RKO (cell line): ENCODE measurements at regions not wholly inside any gene's neighbourhood (a gene's known extent, or its start where the extent isn't known, plus 50 kb on each side); places are given as distances from the start of the nearest gene placed in this dataset.
A peak's percentile ranks its signal among the peaks of the same experiment; 100 is the strongest.

Experiments used
- DNase-seq: peaks from one replicate; pipeline ENCODE4 v3.0.0-alpha.2; 2016; ENCODE audit warnings: low spot score

DNA sequence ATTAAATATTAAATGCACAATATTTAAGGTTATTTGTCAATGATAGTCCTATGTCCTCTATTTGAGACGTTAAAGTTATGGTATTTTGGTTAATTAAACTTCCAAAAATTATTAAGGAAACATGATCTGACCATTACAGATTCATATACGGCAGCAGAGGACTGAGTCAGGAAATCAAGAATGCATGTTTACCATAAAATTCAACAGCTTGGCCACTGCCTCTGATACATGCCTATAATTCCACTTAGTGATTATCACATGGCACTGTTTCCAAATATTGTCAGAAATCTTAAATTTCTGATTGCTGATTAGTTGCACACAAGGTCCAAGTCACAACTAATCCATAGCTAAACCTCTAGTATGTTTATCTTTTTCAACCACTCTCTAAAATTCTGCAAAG is 232.2 kb upstream of the UGT8 start:
- no peak for DNase-seq

DNA sequence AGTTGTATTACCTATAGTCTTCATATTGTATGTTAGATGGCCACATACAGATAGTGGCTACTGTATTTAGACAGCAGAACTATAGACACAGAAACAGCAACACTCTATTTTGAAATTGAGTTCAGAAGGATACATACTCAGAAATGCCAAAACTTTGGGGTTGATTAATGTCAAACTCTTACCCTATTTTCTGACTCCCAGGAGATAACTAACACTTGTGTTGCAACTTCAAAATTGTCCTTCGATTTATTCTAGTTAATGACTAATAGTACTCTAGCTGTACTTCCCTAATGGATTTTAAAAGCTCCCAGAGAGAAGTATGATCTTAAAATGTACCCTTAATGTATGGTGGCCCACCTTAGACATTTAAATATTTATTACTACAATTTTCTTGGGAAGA is 229.9 kb upstream of the UGT8 start:
- DNase-seq, result no peak

GRCh38 chr4:114373508-114373907 is 225.1 kb upstream of the UGT8 start:
- DNase-seq, result no peak

DNA sequence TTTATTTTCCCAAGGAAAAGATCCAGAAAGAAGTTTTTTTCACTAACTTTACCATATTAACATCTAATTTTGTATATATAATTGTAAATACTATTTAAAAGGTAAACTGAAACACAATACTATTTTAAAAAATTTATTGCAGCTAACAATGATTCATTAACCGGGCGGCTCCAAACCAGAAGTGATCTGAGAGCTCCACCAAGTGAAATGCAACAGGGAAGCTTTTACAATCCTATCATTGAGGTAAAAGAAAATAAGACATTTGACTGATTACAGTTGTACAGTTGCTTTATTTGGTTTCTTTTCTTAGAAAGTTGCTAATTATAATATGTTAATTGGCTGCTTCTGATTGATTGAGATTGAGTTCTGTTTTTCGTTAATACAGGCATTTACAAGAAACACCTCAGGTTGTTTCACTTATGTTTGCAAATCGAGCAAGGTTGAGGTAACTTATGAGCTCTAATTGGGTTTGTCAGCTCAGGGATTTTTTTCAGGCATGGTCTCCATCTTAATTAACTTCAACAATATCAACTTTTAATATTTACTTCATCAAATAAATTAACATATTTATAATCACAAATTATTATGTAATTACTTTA is 220.2 kb upstream of the UGT8 start:
- DNase-seq, result peak; percentile 53

DNA sequence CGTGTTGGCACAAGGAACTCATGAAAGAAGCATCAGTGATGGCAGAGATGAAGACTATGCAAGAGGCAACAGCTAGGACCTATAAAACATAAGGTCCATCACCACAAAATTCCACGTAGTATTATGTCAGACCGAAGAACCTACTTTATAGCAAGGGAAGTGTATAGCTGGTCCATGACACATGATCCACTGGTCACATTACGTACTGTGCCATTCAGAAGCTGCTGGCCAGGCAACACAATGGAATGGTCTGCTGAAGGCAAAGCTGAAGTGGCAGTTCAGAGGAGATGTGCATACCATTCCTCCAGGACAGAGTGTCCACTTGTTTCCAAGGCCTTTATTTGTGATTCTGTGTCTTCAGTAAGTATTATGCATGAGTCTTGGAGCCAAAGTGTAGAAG is 215.5 kb upstream of the UGT8 start:
- DNase-seq, result no peak

- no peak for DNase-seq
Measured at GRCh38 chr4:114383721-114384120, 214.9 kb upstream of the UGT8 start.

- DNase-seq, result peak; percentile 68
Measured at GRCh38 chr4:114384629-114385028, 214.0 kb upstream of the UGT8 start.

- DNase-seq, result no peak
Measured at GRCh38 chr4:114385195-114385985, 213.2 kb upstream of the UGT8 start.

GRCh38 chr4:114386637-114387233 is 211.9 kb upstream of the UGT8 start:
- peak; percentile 61 for DNase-seq

GRCh38 chr4:114389070-114389685 is 209.4 kb upstream of the UGT8 start:
- DNase-seq, result no peak

GRCh38 chr4:114393295-114394038 is 205.1 kb upstream of the UGT8 start:
- DNase-seq, result no peak

- DNase-seq, result no peak
Measured at GRCh38 chr4:114396808-114397207, 201.8 kb upstream of the UGT8 start.

DNA sequence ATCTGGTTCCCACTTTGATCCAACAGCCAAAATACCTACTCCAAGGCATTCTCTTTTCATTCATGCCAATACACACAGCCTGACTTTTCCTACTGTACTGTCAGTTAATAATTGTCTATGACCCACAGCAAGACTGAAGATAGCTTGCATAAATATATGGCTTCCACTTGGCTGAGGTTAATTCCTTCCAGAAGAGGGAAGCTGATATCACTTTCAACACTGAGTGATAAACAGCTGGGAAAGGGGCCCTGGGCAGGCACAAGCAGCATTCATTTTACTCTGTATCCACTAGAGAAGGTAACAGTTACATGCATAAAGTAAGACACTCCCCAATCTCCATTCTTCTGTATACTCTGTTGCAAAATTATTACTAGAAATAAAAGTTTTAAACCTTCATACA is 200.2 kb upstream of the UGT8 start:
- no peak for DNase-seq

DNA sequence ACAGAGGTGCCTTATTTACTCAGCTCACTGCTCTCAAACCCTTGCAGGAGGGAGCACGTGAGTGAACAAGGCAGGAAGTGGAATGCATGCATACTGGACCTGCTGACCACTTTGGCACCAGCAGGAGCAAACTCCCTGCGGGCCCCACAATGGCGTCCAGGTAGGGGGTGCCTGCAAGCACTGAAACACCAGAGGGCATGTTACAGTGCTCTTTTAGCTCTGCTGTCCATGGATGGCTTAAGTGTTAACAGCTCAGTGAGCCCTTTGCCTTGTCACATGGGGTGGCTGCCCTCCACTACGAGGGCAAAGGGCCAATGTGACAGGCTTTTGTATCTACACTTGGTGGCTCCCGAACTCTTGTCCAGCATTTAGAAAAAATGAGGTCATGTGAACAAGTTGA is 199.5 kb upstream of the UGT8 start:
- DNase-seq, result no peak

DNA sequence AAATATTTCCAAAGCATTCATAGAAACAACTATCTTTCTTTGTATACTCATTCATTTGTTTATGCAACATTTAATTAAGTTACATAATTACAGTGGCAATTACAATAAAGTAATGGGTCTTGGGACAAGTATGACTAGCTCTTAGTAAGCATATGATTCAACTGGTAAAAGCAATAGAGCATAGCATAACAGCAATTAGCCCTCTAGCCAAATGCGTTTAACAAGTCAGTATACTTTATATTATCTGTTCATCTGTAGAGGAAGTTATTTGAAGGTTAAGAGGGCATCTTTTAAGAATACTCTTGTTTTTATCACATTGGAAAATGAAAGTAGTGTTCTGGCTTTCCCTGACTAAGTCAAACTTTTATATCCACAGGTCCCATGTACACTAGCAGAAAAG is 198.1 kb upstream of the UGT8 start:
- peak; percentile 82 for DNase-seq

DNA sequence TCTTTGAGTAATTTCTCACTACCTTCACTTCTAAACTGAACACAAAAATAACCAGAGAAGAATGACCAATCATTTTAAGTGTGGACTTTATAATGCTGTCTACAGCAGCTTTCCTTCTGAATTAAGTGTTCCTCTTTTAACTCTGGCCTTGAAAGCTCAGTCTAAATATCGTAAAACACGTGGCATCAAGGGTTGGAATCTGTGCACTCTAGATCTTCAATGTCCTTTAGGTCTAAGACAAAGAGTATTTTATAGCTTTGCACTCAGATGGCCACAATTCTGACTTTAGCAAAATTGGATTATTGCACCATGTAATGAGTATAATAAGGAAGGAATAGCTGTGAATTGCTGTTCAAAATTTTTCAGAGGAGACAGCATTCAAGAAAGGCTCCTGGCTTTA is 197.1 kb upstream of the UGT8 start:
- DNase-seq, result no peak

DNA sequence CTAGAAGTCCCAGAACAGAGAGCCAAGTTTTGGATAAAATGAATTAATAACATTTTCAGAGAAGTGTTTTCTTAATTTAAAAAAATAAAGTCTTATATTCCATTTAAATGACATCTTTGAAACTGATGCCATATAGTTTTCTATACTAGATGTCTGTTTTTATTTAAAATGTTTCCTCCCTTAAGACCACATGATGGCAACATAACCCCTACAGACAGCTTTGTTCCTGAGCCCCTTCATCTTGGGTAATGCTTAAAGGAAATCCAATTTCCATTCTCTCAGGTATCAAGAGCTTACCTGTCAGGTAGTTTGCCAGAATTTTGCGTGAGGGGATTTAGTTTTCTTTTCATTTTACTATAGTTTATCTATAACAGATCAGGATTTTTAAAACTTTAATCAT is 181.4 kb upstream of the UGT8 start:
- DNase-seq, result peak; percentile 54

- DNase-seq, result no peak
Measured at GRCh38 chr4:114420069-114420468, 178.5 kb upstream of the UGT8 start.

- no peak for DNase-seq
Measured at GRCh38 chr4:114423582-114423981, 175.0 kb upstream of the UGT8 start.

GRCh38 chr4:114435116-114435515 is 163.5 kb upstream of the UGT8 start:
- DNase-seq, result no peak

- DNase-seq, result no peak
Measured at GRCh38 chr4:114442856-114443255, 155.8 kb upstream of the UGT8 start.

GRCh38 chr4:114444211-114444610 is 154.4 kb upstream of the UGT8 start:
- DNase-seq, result no peak
